B cell (primary cell): ENCODE measurements at regions not wholly inside any gene's neighbourhood (a gene's known extent, or its start where the extent isn't known, plus 50 kb on each side); places are given as distances from the start of the nearest gene placed in this dataset.

Experiments used
- CTCF ChIP-seq: fragments of 200-600 bp; IDR thresholded peaks from one replicate; pipeline ENCODE4 v1.8.0; 2022; ENCODE audit warnings: antibody characterized with exemption, mild to moderate bottlenecking
- EZH2 ChIP-seq: IDR thresholded peaks from 2 replicates; pipeline ENCODE4 v1.6.1; 2012; ENCODE audit warnings: borderline replicate concordance, low read depth, mild to moderate bottlenecking, moderate library complexity, low read length; ENCODE audit not compliant: insufficient read depth, poor library complexity, severe bottlenecking

DNA sequence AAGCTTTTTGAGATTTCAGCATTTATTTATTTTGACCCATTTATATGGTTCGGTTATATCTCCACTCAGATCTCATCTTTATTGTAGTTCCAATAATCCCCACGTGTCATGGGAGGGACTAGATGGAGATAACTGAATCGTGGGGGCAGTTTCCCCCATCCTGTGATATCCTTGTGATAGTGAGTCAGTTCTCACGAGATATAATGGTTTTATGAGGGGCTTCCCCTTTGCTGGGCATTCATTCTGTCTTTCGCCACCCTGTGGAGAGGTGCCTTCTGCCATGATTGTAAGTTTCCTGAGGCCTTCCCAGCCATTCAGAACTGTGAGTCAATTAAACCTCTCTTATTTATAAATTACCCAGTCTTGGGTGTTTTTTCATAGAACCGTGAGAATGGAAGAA lies 96.5 kb upstream of the PCSK1 start:
- TF ChIP-seq CTCF (no peak), EZH2 (no peak)
